Upper lobe of left lung (tissue), 6 donors: ENCODE measurements at regions not wholly inside any gene's neighbourhood (a gene's known extent, or its start where the extent isn't known, plus 50 kb on each side); places are given as distances from the start of the nearest gene placed in this dataset.
A peak's percentile ranks its signal among the peaks of the same experiment; 100 is the strongest.

Experiments
- ATAC-seq, 2 donors: fragments of 200-7000 bp; cut with Tn5 transposase; one replicate each; pipeline ENCODE4 v1.9.1; 2022; ENCODE audit warnings: mild to moderate bottlenecking in 2 of 2, moderate library complexity in 2 of 2; ENCODE audit not compliant: low FRiP score in 2 of 2
- DNase-seq, 2 donors: peaks; one replicate each; pipeline ENCODE4 v3.0.0-alpha.2; 2019 to 2020
- H3K27ac ChIP-seq, 4 donors: fragments of 200-600 bp; sonication (generic); one replicate each; pipeline ENCODE4 v1.5.1; 2016 to 2019
- H3K27me3 ChIP-seq, 4 donors: fragments of 200-600 bp; sonication (generic); one replicate each; pipeline ENCODE4 v1.5.1; 2017 to 2019
- H3K36me3 ChIP-seq, 4 donors: fragments of 200-600 bp; sonication (generic); one replicate each; pipeline ENCODE4 v1.5.1; 2016 to 2019
- H3K4me1 ChIP-seq, 4 donors: fragments of 200-600 bp; sonication (generic); one replicate each; pipeline ENCODE4 v1.5.1; 2018 to 2019
- H3K4me3 ChIP-seq, 4 donors: fragments of 200-600 bp; sonication (generic); one replicate each; pipeline ENCODE4 v1.5.1; 2017 to 2019; ENCODE audit warnings: mild to moderate bottlenecking in 2 of 4, moderate library complexity in 1 of 4
- H3K9me3 ChIP-seq, 4 donors: fragments of 200-600 bp; sonication (generic); one replicate each; pipeline ENCODE4 v1.5.1; 2018 to 2019
- CTCF ChIP-seq, 6 experiments: fragments of 450-650 bp in 4 of 6; fragments of 200-600 bp in 2 of 6; sonication (generic) in 2 of 6; IDR thresholded peaks; one replicate each; pipeline ENCODE4 v1.5.1; 2016 to 2019; ENCODE audit warnings: antibody characterized with exemption in 6 of 6
- EP300 ChIP-seq, 4 donors: sonication (generic); formaldehyde crosslinking; IDR thresholded peaks; one replicate each; pipeline ENCODE4 v1.5.1; 2017; ENCODE audit warnings: antibody characterized with exemption in 4 of 4, control low read depth in 2 of 4
- POLR2A ChIP-seq, 4 donors: fragments of 450-650 bp; IDR thresholded peaks; one replicate each; pipeline ENCODE4 v1.5.1; 2016 to 2017; ENCODE audit warnings: antibody characterized with exemption in 4 of 4, mild to moderate bottlenecking in 2 of 4
- POLR2AphosphoS5 ChIP-seq, 2 donors: sonication (generic); formaldehyde crosslinking; IDR thresholded peaks; one replicate each; pipeline ENCODE4 v1.5.1; 2017; ENCODE audit warnings: antibody characterized with exemption in 2 of 2
- WGBS, 2 donors: methylation state at CpG; one replicate each; pipeline ENCODE4 v1.1.5; 2017 to 2018; 5-methylcytosine and 5-hydroxymethylcytosine counted together
- donor health status: DM: no; HTN: no; CAD: no; lungs with moderate emphysema.
- donor health status: DM: no; HTN: yes; CAD: no; lungs with severe emphysema.

- WGBS, 2 donors: 75 to 82% methylated on average over 8 to 9 of the region's 9 CpGs
- DNase-seq: peak in 1 of 2 donors; percentile 54
- peak; percentile 4 to 26 for ATAC-seq
Observed at GRCh38 chr20:57831326-57831992, 121.6 kb upstream of the PMEPA1 start.

GRCh38 chr20:57830515-57830895, 120.7 kb upstream of the PMEPA1 start:
- H3K27ac ChIP-seq: no peak overlapping the region
- H3K27me3 ChIP-seq: no peaks in the 10 kb centered on the region
- ATAC-seq (no peak), DNase-seq (no peak)
- TF ChIP-seq POLR2AphosphoS5 (IDR thresholded peaks at IDR 0.05): no peak
- TF ChIP-seq CTCF (IDR thresholded peaks at IDR 0.05): no peak
- TF ChIP-seq EP300 (IDR thresholded peaks at IDR 0.05): no peak
- TF ChIP-seq POLR2A (IDR thresholded peaks at IDR 0.05): no peak
- no peaks in the 10 kb centered on the region for H3K9me3 ChIP-seq
- no peak overlapping the region for H3K4me3 ChIP-seq
- 89 to 91% methylated on average over 12 of the region's 12 CpGs for WGBS, 2 donors
- no peaks in the 10 kb centered on the region for H3K4me1 ChIP-seq
- no peaks in the 10 kb centered on the region for H3K36me3 ChIP-seq

More at GRCh38 chr20:57831326-57831992, 121.6 kb upstream of the PMEPA1 start:
- H3K4me3 ChIP-seq: no peak overlapping the region
- no peak for TF ChIP-seq EP300 (IDR thresholded peaks at IDR 0.05)
- no peak for TF ChIP-seq POLR2AphosphoS5 (IDR thresholded peaks at IDR 0.05)
- TF ChIP-seq CTCF (IDR thresholded peaks at IDR 0.05): no peak
- no peak for TF ChIP-seq POLR2A (IDR thresholded peaks at IDR 0.05)
- no peak overlapping the region for H3K27ac ChIP-seq
- H3K4me1 ChIP-seq: no peaks in the 10 kb centered on the region
- H3K36me3 ChIP-seq: no peaks in the 10 kb centered on the region
- H3K27me3 ChIP-seq: no peaks in the 10 kb centered on the region
- H3K9me3 ChIP-seq: no peaks in the 10 kb centered on the region

GRCh38 chr20:57829805-57830514, 120.1 kb upstream of the PMEPA1 start:
- no peaks in the 10 kb centered on the region for H3K36me3 ChIP-seq
- H3K27ac ChIP-seq: no peak overlapping the region
- 76 to 83% methylated on average over 4 to 9 of the region's 9 CpGs for WGBS, 2 donors
- no peaks in the 10 kb centered on the region for H3K27me3 ChIP-seq
- H3K4me1 ChIP-seq: no peaks in the 10 kb centered on the region
- ATAC-seq (peak in 1 of 2 donors; percentile 29), DNase-seq (no peak)
- no peak overlapping the region for H3K4me3 ChIP-seq
- H3K9me3 ChIP-seq: no peaks in the 10 kb centered on the region
- TF ChIP-seq EP300 (IDR thresholded peaks at IDR 0.05) (no peak), POLR2A (IDR thresholded peaks at IDR 0.05) (no peak), POLR2AphosphoS5 (IDR thresholded peaks at IDR 0.05) (no peak), CTCF (IDR thresholded peaks at IDR 0.05) (no peak)

GRCh38 chr20:57829336-57829735, 119.5 kb upstream of the PMEPA1 start:
- H3K4me1 ChIP-seq: no peaks in the 10 kb centered on the region
- H3K4me3 ChIP-seq: no peak overlapping the region
- H3K27me3 ChIP-seq: no peaks in the 10 kb centered on the region
- WGBS, 2 donors: 90% methylated on average over 6 of the region's 6 CpGs
- no peaks in the 10 kb centered on the region for H3K36me3 ChIP-seq
- H3K9me3 ChIP-seq: no peaks in the 10 kb centered on the region
- ATAC-seq: no peak
- TF ChIP-seq POLR2AphosphoS5 (IDR thresholded peaks at IDR 0.05): no peak
- TF ChIP-seq POLR2A (IDR thresholded peaks at IDR 0.05): no peak
- no peak for DNase-seq
- no peak overlapping the region for H3K27ac ChIP-seq

- no peak overlapping the region for H3K4me3 ChIP-seq
- no peaks in the 10 kb centered on the region for H3K27me3 ChIP-seq
- TF ChIP-seq CTCF (IDR thresholded peaks at IDR 0.05): no peak
- no peak for TF ChIP-seq EP300 (IDR thresholded peaks at IDR 0.05)
- TF ChIP-seq POLR2A (IDR thresholded peaks at IDR 0.05): no peak
- TF ChIP-seq POLR2AphosphoS5 (IDR thresholded peaks at IDR 0.05): no peak
- H3K9me3 ChIP-seq: no peaks in the 10 kb centered on the region
- no peak overlapping the region for H3K27ac ChIP-seq
- DNase-seq: no peak
- no peaks in the 10 kb centered on the region for H3K4me1 ChIP-seq
- WGBS, 2 donors: 92 to 100% methylated on average over 10 of the region's 10 CpGs
- ATAC-seq: no peak
- no peaks in the 10 kb centered on the region for H3K36me3 ChIP-seq
Observed at GRCh38 chr20:57828696-57829095, 118.9 kb upstream of the PMEPA1 start.
